GM12872 (cell line): ENCODE measurements at regions not wholly inside any gene's neighbourhood (a gene's known extent, or its start where the extent isn't known, plus 50 kb on each side); places are given as distances from the start of the nearest gene placed in this dataset.

ENCODE experiments used
- CTCF ChIP-seq: IDR thresholded peaks from 3 replicates; pipeline ENCODE4 v1.5.1; 2011; ENCODE audit warnings: low read depth, mild to moderate bottlenecking, low read length, moderate library complexity; ENCODE audit not compliant: insufficient read depth

GRCh38 chr4:184313058-184313581, 95.4 kb upstream of the ENPP6 start:
- TF ChIP-seq CTCF: no peak

GRCh38 chr4:184312126-184312525, 94.5 kb upstream of the ENPP6 start:
- TF ChIP-seq CTCF: no peak

GRCh38 chr4:184310881-184311709, 93.4 kb upstream of the ENPP6 start:
- TF ChIP-seq CTCF: no peak

- TF ChIP-seq CTCF: peak; percentile 69
Observed at GRCh38 chr4:184310171-184310567, 92.5 kb upstream of the ENPP6 start.

GRCh38 chr4:184309241-184310170, 91.8 kb upstream of the ENPP6 start:
- TF ChIP-seq CTCF: no peak

GRCh38 chr4:184306949-184307348, 89.3 kb upstream of the ENPP6 start:
- TF ChIP-seq CTCF: no peak

GRCh38 chr4:184306470-184306869, 88.8 kb upstream of the ENPP6 start:
- no peak for TF ChIP-seq CTCF
